ENCODE measurements at regions not wholly inside any gene's neighbourhood (a gene's known extent, or its start where the extent isn't known, plus 50 kb on each side); places are given as distances from the start of the nearest gene placed in this dataset.

- DNase-seq (ENCODE audit: low read depth): no peak
- no peak overlapping the region for H3K4me3 ChIP-seq (ENCODE audit: low read depth, low read length)
- no peak for TF ChIP-seq CTCF (conservative IDR thresholded peaks at IDR 0.05; ENCODE audit: low read depth, low read length)
Measured at GRCh38 chr11:45569776-45570175, 95.6 kb downstream of the CHST1 start.

- TF ChIP-seq CTCF (conservative IDR thresholded peaks at IDR 0.05; ENCODE audit: low read depth, low read length): no peak
- no peak overlapping the region for H3K4me3 ChIP-seq (ENCODE audit: low read depth, low read length)
- DNase-seq (ENCODE audit: low read depth): no peak
Measured at GRCh38 chr11:45568049-45568448, 97.4 kb downstream of the CHST1 start.

- no peak for DNase-seq (ENCODE audit: low read depth)
- TF ChIP-seq CTCF (conservative IDR thresholded peaks at IDR 0.05; ENCODE audit: low read depth, low read length): no peak
- H3K4me3 ChIP-seq (ENCODE audit: low read depth, low read length): no peak overlapping the region
Measured at GRCh38 chr11:45565446-45565988, 99.9 kb downstream of the CHST1 start.

GRCh38 chr11:45563810-45564209 lies 101.6 kb downstream of the CHST1 start:
- no peak for TF ChIP-seq CTCF (conservative IDR thresholded peaks at IDR 0.05; ENCODE audit: low read depth, low read length)
- no peak for DNase-seq (ENCODE audit: low read depth)
- H3K4me3 ChIP-seq (ENCODE audit: low read depth, low read length): no peak overlapping the region

GRCh38 chr11:45563171-45563570 lies 102.3 kb downstream of the CHST1 start:
- DNase-seq (ENCODE audit: low read depth): no peak
- no peak for TF ChIP-seq CTCF (conservative IDR thresholded peaks at IDR 0.05; ENCODE audit: low read depth, low read length)
- H3K4me3 ChIP-seq (ENCODE audit: low read depth, low read length): no peak overlapping the region

- TF ChIP-seq CTCF (conservative IDR thresholded peaks at IDR 0.05; ENCODE audit: low read depth, low read length): no peak
- H3K4me3 ChIP-seq (ENCODE audit: low read depth, low read length): no peak overlapping the region
- DNase-seq (ENCODE audit: low read depth): no peak
Measured at GRCh38 chr11:45560913-45561281, 104.5 kb downstream of the CHST1 start.

GRCh38 chr11:45560155-45560912 lies 105.1 kb downstream of the CHST1 start:
- H3K4me3 ChIP-seq (ENCODE audit: low read depth, low read length): no peak overlapping the region
- no peak for TF ChIP-seq CTCF (conservative IDR thresholded peaks at IDR 0.05; ENCODE audit: low read depth, low read length)
- DNase-seq (ENCODE audit: low read depth): no peak
